ENCODE measurements at regions not wholly inside any gene's neighbourhood (a gene's known extent, or its start where the extent isn't known, plus 50 kb on each side); places are given as distances from the start of the nearest gene placed in this dataset.

GRCh38 chr2:10504994-10505820 is 57.1 kb upstream of the ODC1 start:
- TF ChIP-seq CTCF (IDR thresholded peaks at IDR 0.05) (no peak), POLR2A (IDR thresholded peaks at IDR 0.05) (no peak)
